HK-2 (cell line): ENCODE measurements at regions not wholly inside any gene's neighbourhood (a gene's known extent, or its start where the extent isn't known, plus 50 kb on each side); places are given as distances from the start of the nearest gene placed in this dataset.

Experiments
- DNase-seq: peaks from one replicate; pipeline ENCODE4 v3.0.0-alpha.2; 2018; ENCODE audit not compliant: unreplicated experiment

DNA sequence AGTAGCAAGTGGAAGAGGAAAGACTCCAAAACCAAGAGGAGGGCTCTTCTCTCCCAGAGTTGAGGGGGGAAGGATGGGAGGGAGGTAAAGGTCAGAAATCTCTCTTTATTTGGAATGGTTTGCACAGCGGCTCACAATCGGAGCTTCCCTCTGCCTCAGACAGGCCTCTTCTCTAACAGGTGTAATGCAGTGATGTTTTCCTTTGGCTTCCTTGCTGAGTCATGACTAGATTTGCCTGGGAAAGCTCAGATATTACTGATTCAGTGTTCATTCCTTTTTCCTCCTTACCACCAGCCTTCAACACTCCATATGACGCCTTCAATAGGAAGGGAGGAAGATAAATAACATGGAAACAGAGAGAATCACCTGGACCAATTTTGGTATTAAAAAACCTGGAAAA lies 136.6 kb downstream of the RNF152 start:
- no peak for DNase-seq

DNA sequence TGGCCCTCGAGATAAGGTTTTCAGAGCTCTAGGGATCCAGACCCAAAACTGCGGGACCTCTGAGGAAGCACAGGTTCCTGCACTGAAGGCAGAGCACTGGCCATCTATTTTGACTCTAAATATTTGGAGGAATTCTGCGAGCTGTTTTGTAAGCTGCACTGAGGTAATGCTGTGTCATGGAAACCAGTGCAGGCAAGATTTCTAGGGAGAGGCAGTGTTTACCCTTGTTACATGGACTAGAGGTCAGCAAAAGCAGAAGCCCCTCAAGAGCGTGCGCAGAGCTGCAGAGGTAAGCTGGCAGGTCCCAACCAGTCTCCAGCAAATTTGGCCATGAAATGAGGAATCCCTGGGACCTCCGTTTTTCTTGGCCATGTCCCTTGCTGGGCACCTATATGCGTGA lies 137.3 kb downstream of the RNF152 start:
- DNase-seq = no peak

- no peak for DNase-seq
Observed at GRCh38 chr18:61754039-61754583, 138.7 kb downstream of the RNF152 start.

- no peak for DNase-seq
Observed at GRCh38 chr18:61753373-61753772, 139.4 kb downstream of the RNF152 start.

DNA sequence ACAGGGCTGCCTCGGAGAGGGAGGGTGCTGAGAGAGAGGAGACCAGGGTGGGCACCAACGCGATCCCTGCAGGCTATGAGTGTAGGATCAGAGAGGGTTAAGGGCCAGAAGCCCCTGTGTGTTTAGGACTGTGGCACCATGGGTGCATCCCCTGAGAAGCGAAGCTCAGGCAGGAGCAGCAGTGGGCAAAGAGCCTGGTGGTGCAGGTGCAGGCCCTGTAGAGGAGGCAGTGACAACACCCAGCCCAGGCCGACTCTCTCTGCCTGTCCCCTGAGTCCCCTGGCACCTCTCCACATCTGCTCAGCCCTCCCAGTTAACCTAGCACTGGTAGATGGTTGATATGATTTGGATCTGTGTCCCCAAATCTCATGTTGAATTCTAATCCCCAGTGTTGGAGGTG lies 139.8 kb downstream of the RNF152 start:
- no peak for DNase-seq

- no peak for DNase-seq
Observed at GRCh38 chr18:61750840-61751668, 141.8 kb downstream of the RNF152 start.

DNA sequence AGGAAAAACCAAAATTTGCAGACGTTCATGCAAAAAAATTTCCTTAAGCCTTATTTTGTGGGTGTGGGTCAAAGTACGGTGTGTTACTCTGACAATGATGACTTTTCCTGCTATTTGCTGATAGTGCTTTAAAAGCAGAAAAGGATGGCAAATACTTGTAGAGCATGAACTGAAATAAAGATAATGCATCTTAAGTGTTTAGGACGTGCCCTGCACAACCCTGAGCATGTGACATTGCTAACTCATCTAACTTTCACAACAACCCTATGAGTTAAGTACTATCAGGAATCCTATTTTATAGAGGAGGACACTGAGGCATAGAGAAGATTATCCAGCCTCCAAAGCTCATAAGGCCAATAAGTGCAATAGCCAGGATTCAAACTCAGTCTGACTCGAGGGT lies 143.3 kb downstream of the RNF152 start:
- no peak for DNase-seq

DNA sequence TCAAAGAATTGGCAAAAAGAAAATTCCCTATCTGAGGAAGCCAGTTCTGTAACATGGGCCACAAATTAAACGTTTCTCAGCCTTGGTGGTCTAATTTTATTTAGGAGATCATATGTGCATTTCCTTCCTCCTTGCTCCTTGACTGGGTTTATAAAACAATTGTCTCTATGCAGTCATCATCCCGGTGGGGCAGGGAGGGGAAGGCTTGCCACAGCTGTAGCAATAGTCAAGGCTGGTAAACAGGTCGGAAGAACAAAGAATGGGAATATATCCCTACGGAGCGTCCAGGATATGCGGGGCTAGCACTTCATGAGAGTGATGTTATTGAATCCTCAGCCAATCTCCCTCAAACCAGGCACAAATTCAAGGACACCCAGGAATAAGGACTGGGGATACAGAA lies 143.8 kb downstream of the RNF152 start:
- no peak for DNase-seq

DNA sequence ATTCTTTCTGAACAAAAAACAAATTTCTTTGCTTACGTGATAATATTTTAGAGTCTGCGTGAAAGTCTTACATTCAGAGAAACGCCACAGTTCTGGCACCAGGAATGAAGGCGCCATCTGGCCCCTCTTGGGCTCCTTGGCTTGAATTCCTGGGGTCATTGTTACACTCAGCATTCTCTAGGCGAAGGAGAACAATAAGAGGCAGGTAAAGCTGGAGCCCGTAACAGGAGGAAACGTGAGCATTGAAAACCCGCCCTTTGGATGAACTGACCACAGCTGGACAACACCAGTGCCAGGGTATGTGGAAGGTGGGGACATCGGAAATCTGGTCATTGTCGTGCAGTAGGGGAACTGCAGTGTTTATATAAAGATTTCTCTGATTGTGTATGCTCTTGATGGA lies 144.8 kb downstream of the RNF152 start:
- no peak for DNase-seq

- no peak for DNase-seq
Observed at GRCh38 chr18:61743775-61744531, 148.9 kb downstream of the RNF152 start.

- DNase-seq = no peak
Observed at GRCh38 chr18:61742565-61743429, 150.0 kb downstream of the RNF152 start.

DNA sequence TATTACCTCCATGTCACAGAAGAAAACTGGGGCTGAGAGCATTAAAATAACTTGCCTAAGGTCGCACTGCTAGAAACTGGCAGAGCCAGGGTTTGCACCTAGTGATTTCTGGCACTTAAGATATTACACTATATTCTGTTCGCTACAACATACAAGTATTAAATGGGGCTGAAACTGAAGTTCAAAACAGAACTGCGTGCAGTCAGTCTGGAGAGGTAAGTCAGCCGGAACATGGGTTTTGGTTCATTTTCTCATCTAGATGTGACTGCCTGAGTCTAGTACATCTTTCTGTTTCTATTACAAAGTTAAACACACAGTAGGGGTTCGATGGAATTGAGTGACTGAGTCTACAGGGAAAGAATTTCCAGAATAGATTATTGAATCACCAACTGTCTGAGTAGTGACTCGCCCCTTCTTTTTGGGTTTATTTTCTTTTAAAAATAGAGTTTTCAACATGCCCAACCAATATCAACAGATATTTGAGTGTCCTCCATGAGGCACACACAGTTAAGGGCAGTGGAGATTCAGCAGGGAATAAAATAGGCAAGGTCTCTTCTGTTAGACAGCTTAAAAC lies 150.8 kb downstream of the RNF152 start:
- no peak for DNase-seq

GRCh38 chr18:61738488-61738887 lies 154.3 kb downstream of the RNF152 start:
- no peak for DNase-seq

DNA sequence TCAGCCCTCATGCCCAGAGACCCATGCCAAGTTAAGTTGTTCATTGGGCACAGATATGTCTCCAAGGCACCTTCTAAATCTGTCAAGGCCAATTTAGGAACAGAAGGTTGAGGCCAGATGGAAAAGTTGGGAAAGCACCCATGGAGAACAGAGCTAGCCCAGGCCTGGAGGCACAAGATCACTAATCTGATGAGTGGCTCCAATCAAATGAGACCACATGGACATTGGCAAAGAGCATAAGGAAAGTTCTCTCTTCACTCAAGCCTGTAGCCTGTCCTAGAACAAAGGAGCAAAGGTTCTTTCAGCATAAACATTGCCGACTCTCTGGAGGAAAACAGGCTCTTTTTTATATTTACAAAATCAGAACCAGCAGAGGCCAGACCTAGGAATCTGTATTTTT lies 154.8 kb downstream of the RNF152 start:
- DNase-seq = no peak

GRCh38 chr18:61736133-61736532 lies 156.7 kb downstream of the RNF152 start:
- DNase-seq = no peak

DNA sequence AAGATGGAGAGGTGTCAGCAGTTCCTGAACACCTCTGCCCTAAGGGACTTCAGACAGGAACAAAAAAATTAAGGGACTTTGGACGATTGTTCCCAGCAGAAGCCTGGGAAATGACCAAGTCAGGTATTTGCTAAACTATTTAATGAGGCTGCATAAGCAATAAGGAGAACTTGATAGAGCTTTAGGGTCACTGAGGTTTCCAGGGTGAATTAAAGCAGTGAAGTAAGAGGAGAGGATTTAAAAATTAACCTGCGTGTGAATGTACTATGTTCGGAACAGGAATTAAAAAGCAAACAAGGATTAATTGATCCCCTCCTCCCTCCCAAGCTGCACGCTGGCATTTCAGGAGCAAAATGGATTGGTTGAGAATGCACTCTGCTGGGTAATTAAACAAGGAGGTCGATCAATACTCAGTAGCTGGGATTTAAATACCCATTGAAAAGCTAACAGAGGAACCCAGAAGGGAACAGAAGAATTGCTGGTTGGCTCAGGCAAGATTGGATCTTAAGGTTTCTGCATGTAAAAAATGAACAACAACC lies 157.2 kb downstream of the RNF152 start:
- DNase-seq = no peak

DNA sequence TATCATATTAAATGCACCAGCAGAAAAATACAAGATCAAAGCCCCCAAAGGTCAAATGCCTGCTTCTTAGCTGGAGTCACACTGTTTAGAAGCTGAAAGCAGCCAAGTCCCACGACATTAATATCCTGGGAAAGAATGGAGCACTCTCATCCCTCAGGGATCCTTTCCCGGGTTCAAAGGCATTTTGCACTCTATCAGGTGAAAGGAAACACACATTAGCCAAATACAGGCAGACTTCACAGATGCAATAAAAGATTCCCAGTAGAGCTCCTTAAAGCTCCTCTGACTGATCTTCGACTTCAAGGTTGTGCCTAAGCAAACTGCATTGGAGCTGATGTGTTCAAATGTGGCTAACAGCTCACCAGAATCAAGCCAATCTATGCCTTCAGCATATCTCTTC lies 158.4 kb downstream of the RNF152 start:
- no peak for DNase-seq

GRCh38 chr18:61732854-61733253 lies 160.0 kb downstream of the RNF152 start:
- no peak for DNase-seq

- no peak for DNase-seq
Observed at GRCh38 chr18:61731693-61732376, 161.0 kb downstream of the RNF152 start.

DNA sequence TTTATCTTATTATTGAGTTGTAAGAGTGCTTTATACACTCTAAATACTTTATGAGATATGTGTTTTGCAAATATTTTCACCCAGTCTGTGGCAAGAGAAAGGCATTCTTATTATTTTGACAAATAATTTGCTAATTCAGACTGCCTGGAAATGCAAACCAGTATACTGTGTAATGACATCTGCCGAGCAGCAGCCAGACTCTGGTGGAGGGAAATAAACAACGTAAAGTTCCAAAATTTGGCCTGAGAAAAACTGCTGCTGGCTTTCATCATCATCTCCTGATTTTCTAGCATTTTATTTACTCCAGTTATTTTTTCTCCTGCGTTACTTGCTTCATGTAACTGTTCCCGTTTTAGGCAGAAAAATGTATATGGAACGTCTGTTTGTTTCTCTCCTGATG lies 161.6 kb downstream of the RNF152 start:
- no peak for DNase-seq

DNA sequence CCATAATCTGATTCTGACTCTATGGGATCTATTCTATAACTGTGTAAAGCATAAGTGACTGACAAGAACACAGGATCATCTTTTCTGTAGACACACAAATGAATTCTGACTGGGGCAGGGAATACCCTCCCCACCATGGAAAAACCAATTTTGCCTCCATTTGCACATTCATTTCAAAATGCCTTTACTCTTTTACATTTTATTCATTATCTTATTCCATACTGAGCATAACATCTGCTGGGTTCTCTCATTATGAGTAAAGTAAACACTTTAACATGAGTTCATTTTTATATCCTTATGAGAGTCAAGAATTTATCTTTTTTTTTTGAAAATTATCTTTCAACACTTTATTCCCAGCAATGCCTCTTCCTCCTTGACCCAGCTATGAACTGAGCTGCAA lies 163.5 kb downstream of the RNF152 start:
- DNase-seq = no peak
